ENCODE measurements at regions not wholly inside any gene's neighbourhood (a gene's known extent, or its start where the extent isn't known, plus 50 kb on each side); places are given as distances from the start of the nearest gene placed in this dataset.

DNA sequence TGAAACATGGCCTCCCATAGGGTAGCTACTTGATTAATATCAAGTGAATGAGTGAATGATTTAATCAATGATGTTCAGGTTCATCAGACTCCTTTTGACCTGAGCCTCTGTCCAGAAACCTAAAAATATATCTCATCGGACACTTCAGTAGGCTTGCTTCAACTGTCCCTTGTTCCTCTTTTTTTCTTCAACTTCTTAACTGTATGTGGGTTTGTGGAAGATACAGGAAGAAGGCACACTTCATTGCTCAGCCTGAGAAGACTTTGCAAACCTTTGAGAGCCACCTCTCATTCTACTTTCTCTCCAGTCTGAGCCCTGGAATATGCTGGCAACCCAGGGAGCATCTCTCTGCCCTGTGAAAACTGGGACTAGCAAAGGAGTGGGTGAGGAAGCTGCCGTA lies 557.0 kb downstream of the FGF9 start:
- TF ChIP-seq, protein P1, sequence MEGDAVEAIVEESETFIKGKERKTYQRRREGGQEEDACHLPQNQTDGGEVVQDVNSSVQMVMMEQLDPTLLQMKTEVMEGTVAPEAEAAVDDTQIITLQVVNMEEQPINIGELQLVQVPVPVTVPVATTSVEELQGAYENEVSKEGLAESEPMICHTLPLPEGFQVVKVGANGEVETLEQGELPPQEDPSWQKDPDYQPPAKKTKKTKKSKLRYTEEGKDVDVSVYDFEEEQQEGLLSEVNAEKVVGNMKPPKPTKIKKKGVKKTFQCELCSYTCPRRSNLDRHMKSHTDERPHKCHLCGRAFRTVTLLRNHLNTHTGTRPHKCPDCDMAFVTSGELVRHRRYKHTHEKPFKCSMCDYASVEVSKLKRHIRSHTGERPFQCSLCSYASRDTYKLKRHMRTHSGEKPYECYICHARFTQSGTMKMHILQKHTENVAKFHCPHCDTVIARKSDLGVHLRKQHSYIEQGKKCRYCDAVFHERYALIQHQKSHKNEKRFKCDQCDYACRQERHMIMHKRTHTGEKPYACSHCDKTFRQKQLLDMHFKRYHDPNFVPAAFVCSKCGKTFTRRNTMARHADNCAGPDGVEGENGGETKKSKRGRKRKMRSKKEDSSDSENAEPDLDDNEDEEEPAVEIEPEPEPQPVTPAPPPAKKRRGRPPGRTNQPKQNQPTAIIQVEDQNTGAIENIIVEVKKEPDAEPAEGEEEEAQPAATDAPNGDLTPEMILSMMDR (IDR thresholded peaks at IDR 0.05): no peak
- TF ChIP-seq POLR2A (IDR thresholded peaks at IDR 0.05): no peak

All from lower leg skin (tissue), 3 donors.